Kidney (tissue), 13 donors: ENCODE measurements at regions not wholly inside any gene's neighbourhood (a gene's known extent, or its start where the extent isn't known, plus 50 kb on each side); places are given as distances from the start of the nearest gene placed in this dataset.
"Not testable (repeated sequence)": the region's sequence is repeated elsewhere in the genome, so short reads cannot be mapped to it uniquely, and the experiment has no call there.

Experiments used
- DNase-seq, 5 donors: peaks; one replicate each; pipeline ENCODE4 v3.0.0-alpha.2; 2013 to 2020
- FAIRE-seq: peaks from 2 replicates; lab custom pipeline; 2012; peaks lifted over from hg19 to GRCh38; lab: Jason Lieb, UNC
- H3K27ac ChIP-seq, 2 donors: one replicate each; pipeline ENCODE4 v1.7.0; 2013; ENCODE audit warnings: low read depth in 2 of 2, low read length in 2 of 2, inconsistent platforms in 1 of 2
- H3K27me3 ChIP-seq: one replicate; pipeline ENCODE4 v1.7.1; 2013; ENCODE audit warnings: low read length, inconsistent platforms; ENCODE audit not compliant: control insufficient read depth, insufficient read depth
- H3K36me3 ChIP-seq, 3 donors: one replicate each; pipeline versions ENCODE4 v1.7.0 to v1.7.1; 2013; ENCODE audit warnings: low read length in 3 of 3, control low read depth in 1 of 3, inconsistent platforms in 1 of 3; ENCODE audit not compliant: insufficient read depth in 3 of 3, control insufficient read depth in 2 of 3
- H3K4me1 ChIP-seq, 3 donors: one replicate each; pipeline versions ENCODE4 v1.7.0 to v1.7.1; 2013; ENCODE audit warnings: low read length in 3 of 3, inconsistent platforms in 1 of 3, low read depth in 1 of 3; ENCODE audit not compliant: control insufficient read depth in 2 of 3, insufficient read depth in 2 of 3
- H3K4me3 ChIP-seq, 3 donors: one replicate each; pipeline versions ENCODE4 v1.7.0 to v1.8.1; 2013; ENCODE audit warnings: low read length in 3 of 3, control low read depth in 1 of 3, inconsistent platforms in 1 of 3
- H3K9ac ChIP-seq, 3 donors: one replicate each; pipeline versions ENCODE4 v1.7.0 to v1.7.1; 2013; ENCODE audit warnings: low read length in 3 of 3, control low read depth in 1 of 3, inconsistent platforms in 1 of 3
- H3K9me3 ChIP-seq, 3 donors: one replicate each; pipeline versions ENCODE4 v1.7.0 to v1.7.1; 2013; ENCODE audit warnings: low read length in 3 of 3, control low read depth in 1 of 3, inconsistent platforms in 1 of 3; ENCODE audit not compliant: control insufficient read depth in 2 of 3, insufficient read depth in 1 of 3
- CTCF ChIP-seq: IDR thresholded peaks from 3 replicates; pipeline ENCODE4 v1.5.1; 2012; ENCODE audit warnings: mild to moderate bottlenecking, moderate library complexity, borderline replicate concordance; ENCODE audit not compliant: insufficient read depth; ENCODE audit errors: extremely low read depth
- intact Hi-C: fragments of 100-400 bp; cut with DNase I; formaldehyde crosslinking; loops from one replicate; pipeline ENCODE4 v1.11.1; 2022
- donor health status: control.
- donor health status: control.
- donor health status: control.
- donor health status: control.
- donor health status: control.
- donor health status: DM: yes; HTN: yes; CAD: no.
- donor health status: Normal renal cell carcinoma (clear cell type).

GRCh38 chr14:101323111-101323510 is 238.2 kb upstream of the DIO3 start:
- DNase-seq (no peak), FAIRE-seq (no peak)
- H3K4me3 ChIP-seq = no peak overlapping the region
- no peaks in the 10 kb centered on the region for H3K27me3 ChIP-seq
- TF ChIP-seq CTCF = no peak
- peaks cover 0 to 3% (median 0%) of the 10 kb centered on the region in 3 donors for H3K9me3 ChIP-seq
- no peak overlapping the region for H3K27ac ChIP-seq
- no peak overlapping the region for H3K9ac ChIP-seq
- H3K36me3 ChIP-seq = no peaks in the 10 kb centered on the region
- intact Hi-C loops = no loop called here
- no peaks in the 10 kb centered on the region for H3K4me1 ChIP-seq

- H3K36me3 ChIP-seq = not testable (repeated sequence)
Observed at GRCh38 chr14:101323614-101324235, 237.6 kb upstream of the DIO3 start.

GRCh38 chr14:101325319-101325718 is 236.0 kb upstream of the DIO3 start:
- no peak overlapping the region for H3K27ac ChIP-seq
- H3K4me1 ChIP-seq = no peaks in the 10 kb centered on the region
- intact Hi-C loops = no loop called here
- H3K27me3 ChIP-seq = no peaks in the 10 kb centered on the region
- no peaks in the 10 kb centered on the region for H3K36me3 ChIP-seq
- peaks cover 0 to 3% (median 0%) of the 10 kb centered on the region in 3 donors for H3K9me3 ChIP-seq
- no peak for DNase-seq
- no peak overlapping the region for H3K9ac ChIP-seq
- H3K4me3 ChIP-seq = no peak overlapping the region
- TF ChIP-seq CTCF = no peak
- FAIRE-seq = no peak

More at GRCh38 chr14:101323614-101324235, 237.6 kb upstream of the DIO3 start:
- H3K27me3 ChIP-seq, H3K9ac ChIP-seq, intact Hi-C loops, H3K4me3 ChIP-seq, DNase-seq, H3K27ac ChIP-seq, FAIRE-seq, H3K9me3 ChIP-seq, H3K4me1 ChIP-seq: not testable (repeated sequence)

- DNase-seq (peak in 2 of 5 donors; percentile 14 to 37), FAIRE-seq (no peak)
- TF ChIP-seq CTCF = no peak
- H3K27ac ChIP-seq = no peak overlapping the region
- H3K4me1 ChIP-seq = no peaks in the 10 kb centered on the region
- H3K9me3 ChIP-seq = peaks cover 0 to 3% (median 0%) of the 10 kb centered on the region in 3 donors
- no peak overlapping the region for H3K9ac ChIP-seq
- H3K36me3 ChIP-seq = no peaks in the 10 kb centered on the region
- intact Hi-C loops = no loop called here
- H3K27me3 ChIP-seq = no peaks in the 10 kb centered on the region
- no peak overlapping the region for H3K4me3 ChIP-seq
Observed at GRCh38 chr14:101328412-101329028, 232.8 kb upstream of the DIO3 start.
